SU-DHL-6 (cell line): ENCODE measurements at regions not wholly inside any gene's neighbourhood (a gene's known extent, or its start where the extent isn't known, plus 50 kb on each side); places are given as distances from the start of the nearest gene placed in this dataset.

Experiments used
- EZH2phosphoT487 ChIP-seq: fragments of 200-600 bp; sonication (generic), shearing (Covaris generic); conservative IDR thresholded peaks from 2 replicates; pipeline ENCODE4 v1.6.1; 2018; ENCODE audit warnings: mild to moderate bottlenecking, antibody characterized with exemption, low read length, moderate library complexity, mixed read lengths
- TF ChIP-seq, protein P1 (sequence below): fragments of 200-600 bp; sonication (generic); IDR thresholded peaks from one replicate; pipeline ENCODE4 v1.5.1; 2017; ENCODE audit warnings: antibody characterized with exemption, mild to moderate bottlenecking, low read length, moderate library complexity; ENCODE audit not compliant: insufficient read depth, poor library complexity, severe bottlenecking

- TF ChIP-seq, protein P1, sequence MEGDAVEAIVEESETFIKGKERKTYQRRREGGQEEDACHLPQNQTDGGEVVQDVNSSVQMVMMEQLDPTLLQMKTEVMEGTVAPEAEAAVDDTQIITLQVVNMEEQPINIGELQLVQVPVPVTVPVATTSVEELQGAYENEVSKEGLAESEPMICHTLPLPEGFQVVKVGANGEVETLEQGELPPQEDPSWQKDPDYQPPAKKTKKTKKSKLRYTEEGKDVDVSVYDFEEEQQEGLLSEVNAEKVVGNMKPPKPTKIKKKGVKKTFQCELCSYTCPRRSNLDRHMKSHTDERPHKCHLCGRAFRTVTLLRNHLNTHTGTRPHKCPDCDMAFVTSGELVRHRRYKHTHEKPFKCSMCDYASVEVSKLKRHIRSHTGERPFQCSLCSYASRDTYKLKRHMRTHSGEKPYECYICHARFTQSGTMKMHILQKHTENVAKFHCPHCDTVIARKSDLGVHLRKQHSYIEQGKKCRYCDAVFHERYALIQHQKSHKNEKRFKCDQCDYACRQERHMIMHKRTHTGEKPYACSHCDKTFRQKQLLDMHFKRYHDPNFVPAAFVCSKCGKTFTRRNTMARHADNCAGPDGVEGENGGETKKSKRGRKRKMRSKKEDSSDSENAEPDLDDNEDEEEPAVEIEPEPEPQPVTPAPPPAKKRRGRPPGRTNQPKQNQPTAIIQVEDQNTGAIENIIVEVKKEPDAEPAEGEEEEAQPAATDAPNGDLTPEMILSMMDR, result no peak
- no peak for TF ChIP-seq EZH2phosphoT487
Measured at GRCh38 chr5:28165096-28165495, 1126.7 kb upstream of the CDH9 start.
